SK-N-SH (cell line): ENCODE measurements at regions not wholly inside any gene's neighbourhood (a gene's known extent, or its start where the extent isn't known, plus 50 kb on each side); places are given as distances from the start of the nearest gene placed in this dataset.

Experiments
- CTCF ChIA-PET: fragments of 300-600, 350-600 bp; formaldehyde crosslinking; extraction: SDS; loops from one replicate; lab custom pipeline; 2021; lab: Yijun Ruan, JAX
- POLR2A ChIA-PET: fragments of 350-600 bp; sonication (Branson Sonifier 250); formaldehyde crosslinking; extraction: SDS; loops from one replicate; lab custom pipeline; 2020; ENCODE audit warnings: antibody characterized with exemption, inconsistent platforms; lab: Yijun Ruan, JAX
- DNase-seq: peaks from one replicate; pipeline ENCODE4 v3.0.0; 2012
- H2AFZ ChIP-seq: fragments of 200-600 bp; sonication (generic); 2 replicates; pipeline ENCODE4 v1.8.1; 2016; ENCODE audit warnings: antibody characterized with exemption, mild to moderate bottlenecking, low read depth
- H3F3A ChIP-seq: fragments of 200-600 bp; sonication (generic); replicated peaks from 2 replicates; pipeline ENCODE3; 2016; ENCODE audit warnings: antibody characterized with exemption, mild to moderate bottlenecking; ENCODE audit not compliant: insufficient read depth
- H3K27ac ChIP-seq, 2 experiments: fragments of 200-500 bp in 1 of 2; fragments of 200-600 bp in 1 of 2; sonication (Bioruptor generic) in 1 of 2; sonication (generic), shearing (Covaris generic) in 1 of 2; 2 replicates each; pipeline versions ENCODE4 v1.5.1 to v1.6.1; 2014 to 2016; ENCODE audit warnings: low read depth in 2 of 2, inconsistent platforms in 1 of 2, low read length in 1 of 2, mild to moderate bottlenecking in 1 of 2, mixed read lengths in 1 of 2
- H3K27me3 ChIP-seq: fragments of 200-600 bp; sonication (generic), shearing (Covaris generic); 2 replicates; pipeline ENCODE4 v1.6.1; 2016; ENCODE audit warnings: mixed run types; ENCODE audit not compliant: insufficient read depth
- H3K36me3 ChIP-seq, 2 experiments: fragments of 200-500 bp in 1 of 2; fragments of 200-600 bp in 1 of 2; sonication (Bioruptor generic) in 1 of 2; sonication (generic) in 1 of 2; replicated peaks in 1 of 2; 2 replicates each; pipeline versions ENCODE3 to v1.5.1; 2014 to 2016; ENCODE audit warnings: low read length in 1 of 2, mild to moderate bottlenecking in 1 of 2; ENCODE audit not compliant: insufficient read depth in 2 of 2, control insufficient read depth in 1 of 2
- H3K4me1 ChIP-seq, 2 experiments: fragments of 200-500 bp in 1 of 2; fragments of 200-600 bp in 1 of 2; sonication (Bioruptor generic) in 1 of 2; sonication (generic), shearing (Covaris generic) in 1 of 2; 2 replicates each; pipeline versions ENCODE4 v1.5.1 to v1.6.1; 2014 to 2016; ENCODE audit warnings: low read depth in 1 of 2, low read length in 1 of 2, mixed run types in 1 of 2; ENCODE audit not compliant: insufficient read depth in 2 of 2, control insufficient read depth in 1 of 2
- H3K4me2 ChIP-seq: fragments of 200-600 bp; sonication (generic), shearing (Covaris generic); 2 replicates; pipeline ENCODE4 v1.6.1; 2017; ENCODE audit warnings: mixed run types
- H3K4me3 ChIP-seq, 2 experiments: fragments of 200-500 bp in 1 of 2; fragments of 200-600 bp in 1 of 2; sonication (Bioruptor generic) in 1 of 2; sonication (generic), shearing (Covaris generic) in 1 of 2; 2 replicates each; pipeline versions ENCODE4 v1.5.1 to v1.8.1; 2014 to 2016; ENCODE audit warnings: low read depth in 2 of 2, inconsistent platforms in 1 of 2, low read length in 1 of 2, mild to moderate bottlenecking in 1 of 2, mixed read lengths in 1 of 2, moderate library complexity in 1 of 2
- H3K79me2 ChIP-seq: fragments of 200-600 bp; sonication (generic); 2 replicates; pipeline ENCODE4 v1.8.1; 2017; ENCODE audit warnings: mild to moderate bottlenecking; ENCODE audit not compliant: insufficient read depth
- H3K9ac ChIP-seq: fragments of 200-600 bp; sonication (generic); 2 replicates; pipeline ENCODE4 v1.6.1; 2017; ENCODE audit warnings: mixed run types
- H3K9me2 ChIP-seq: fragments of 200-600 bp; sonication (generic); 2 replicates; pipeline ENCODE4 v1.6.1; 2017; ENCODE audit warnings: mixed run types
- H3K9me3 ChIP-seq: fragments of 200-600 bp; sonication (generic); 2 replicates; pipeline ENCODE4 v1.6.1; 2017; ENCODE audit warnings: mixed run types, mild to moderate bottlenecking, moderate library complexity
- H4K20me1 ChIP-seq: fragments of 200-600 bp; sonication (generic); 2 replicates; pipeline ENCODE4 v1.6.1; 2017; ENCODE audit warnings: mild to moderate bottlenecking, mixed run types; ENCODE audit not compliant: insufficient read depth
- CHD2 ChIP-seq: fragments of 150-350 bp; IDR thresholded peaks from 2 replicates; pipeline ENCODE4 v1.6.1; 2018; ENCODE audit warnings: low read length; ENCODE audit not compliant: partially characterized antibody
- EP300 ChIP-seq, 2 experiments: IDR thresholded peaks; 2 replicates each; pipeline versions ENCODE4 v1.4.0 to v1.6.1; 2012; ENCODE audit warnings: borderline replicate concordance in 1 of 2, low read depth in 1 of 2, low read length in 1 of 2
- GABPA ChIP-seq: IDR thresholded peaks from 2 replicates; pipeline ENCODE4 v1.4.0; 2012; ENCODE audit warnings: low read depth, mild to moderate bottlenecking
- GATA2 ChIP-seq: sonication (generic); formaldehyde crosslinking; IDR thresholded peaks from 2 replicates; pipeline ENCODE4 v1.5.0; 2020; ENCODE audit warnings: mild to moderate bottlenecking, missing genetic modification reagents
- MXI1 ChIP-seq: IDR thresholded peaks from 2 replicates; pipeline ENCODE4 v1.6.1; 2012; ENCODE audit warnings: mild to moderate bottlenecking, low read depth, low read length, improper control_type of control experiment
- NRF1 ChIP-seq: IDR thresholded peaks from 2 replicates; pipeline ENCODE4 v1.6.1; 2012; ENCODE audit warnings: low read depth, mild to moderate bottlenecking, low read length
- PBX3 ChIP-seq: IDR thresholded peaks from 2 replicates; pipeline ENCODE4; 2012
- POLR2AphosphoS5 ChIP-seq: IDR thresholded peaks from 2 replicates; pipeline ENCODE4 v1.6.1; 2012; ENCODE audit warnings: low read depth, low read length
- RAD21 ChIP-seq: IDR thresholded peaks from 2 replicates; pipeline ENCODE4 v1.6.1; 2012; ENCODE audit warnings: mild to moderate bottlenecking, low read length
- RCOR1 ChIP-seq: fragments of 150-350 bp; IDR thresholded peaks from 2 replicates; pipeline ENCODE4 v1.6.1; 2017; ENCODE audit warnings: antibody characterized with exemption, low read length
- TCF12 ChIP-seq: IDR thresholded peaks from 2 replicates; pipeline ENCODE4 v1.4.0; 2012
- USF1 ChIP-seq: IDR thresholded peaks from 2 replicates; pipeline ENCODE4 v1.4.0; 2012; ENCODE audit warnings: low read depth, borderline replicate concordance
- YY1 ChIP-seq: IDR thresholded peaks from 2 replicates; pipeline ENCODE4 v1.4.0; 2012; ENCODE audit warnings: low read depth, mild to moderate bottlenecking
- WGBS: methylation state at CpG from one replicate; pipeline ENCODE4 v1.1.6; 2017; ENCODE audit warnings: low lambda C conversion rate; 5-methylcytosine and 5-hydroxymethylcytosine counted together
- TF ChIP-seq, protein P1 (sequence below): IDR thresholded peaks from 2 replicates; pipeline ENCODE4 v1.6.1; 2012; ENCODE audit warnings: mild to moderate bottlenecking, low read depth, low read length, moderate library complexity
- TF ChIP-seq, protein P2 (sequence below): fragments of 150-350 bp; IDR thresholded peaks from 2 replicates; pipeline ENCODE4 v1.6.1; 2017; ENCODE audit warnings: antibody characterized with exemption, low read length, low read depth, borderline replicate concordance
- TF ChIP-seq, protein P3 (sequence below): fragments of 150-350 bp; IDR thresholded peaks from 2 replicates; pipeline ENCODE4 v1.6.1; 2016; ENCODE audit warnings: mild to moderate bottlenecking, low read depth, low read length

GRCh38 chr14:95025941-95026340, 131.4 kb downstream of the DICER1 start (continued):
- TF ChIP-seq, protein P1, sequence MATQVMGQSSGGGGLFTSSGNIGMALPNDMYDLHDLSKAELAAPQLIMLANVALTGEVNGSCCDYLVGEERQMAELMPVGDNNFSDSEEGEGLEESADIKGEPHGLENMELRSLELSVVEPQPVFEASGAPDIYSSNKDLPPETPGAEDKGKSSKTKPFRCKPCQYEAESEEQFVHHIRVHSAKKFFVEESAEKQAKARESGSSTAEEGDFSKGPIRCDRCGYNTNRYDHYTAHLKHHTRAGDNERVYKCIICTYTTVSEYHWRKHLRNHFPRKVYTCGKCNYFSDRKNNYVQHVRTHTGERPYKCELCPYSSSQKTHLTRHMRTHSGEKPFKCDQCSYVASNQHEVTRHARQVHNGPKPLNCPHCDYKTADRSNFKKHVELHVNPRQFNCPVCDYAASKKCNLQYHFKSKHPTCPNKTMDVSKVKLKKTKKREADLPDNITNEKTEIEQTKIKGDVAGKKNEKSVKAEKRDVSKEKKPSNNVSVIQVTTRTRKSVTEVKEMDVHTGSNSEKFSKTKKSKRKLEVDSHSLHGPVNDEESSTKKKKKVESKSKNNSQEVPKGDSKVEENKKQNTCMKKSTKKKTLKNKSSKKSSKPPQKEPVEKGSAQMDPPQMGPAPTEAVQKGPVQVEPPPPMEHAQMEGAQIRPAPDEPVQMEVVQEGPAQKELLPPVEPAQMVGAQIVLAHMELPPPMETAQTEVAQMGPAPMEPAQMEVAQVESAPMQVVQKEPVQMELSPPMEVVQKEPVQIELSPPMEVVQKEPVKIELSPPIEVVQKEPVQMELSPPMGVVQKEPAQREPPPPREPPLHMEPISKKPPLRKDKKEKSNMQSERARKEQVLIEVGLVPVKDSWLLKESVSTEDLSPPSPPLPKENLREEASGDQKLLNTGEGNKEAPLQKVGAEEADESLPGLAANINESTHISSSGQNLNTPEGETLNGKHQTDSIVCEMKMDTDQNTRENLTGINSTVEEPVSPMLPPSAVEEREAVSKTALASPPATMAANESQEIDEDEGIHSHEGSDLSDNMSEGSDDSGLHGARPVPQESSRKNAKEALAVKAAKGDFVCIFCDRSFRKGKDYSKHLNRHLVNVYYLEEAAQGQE: no peak
- TF ChIP-seq TCF12 (no peak), PBX3 (no peak), GATA2 (no peak)

GRCh38 chr14:95025218-95025617, 132.1 kb downstream of the DICER1 start:
- H3K9me2 ChIP-seq: no peaks in the 10 kb centered on the region
- no peak for TF ChIP-seq USF1
- no peak for TF ChIP-seq CHD2
- TF ChIP-seq, protein P2, sequence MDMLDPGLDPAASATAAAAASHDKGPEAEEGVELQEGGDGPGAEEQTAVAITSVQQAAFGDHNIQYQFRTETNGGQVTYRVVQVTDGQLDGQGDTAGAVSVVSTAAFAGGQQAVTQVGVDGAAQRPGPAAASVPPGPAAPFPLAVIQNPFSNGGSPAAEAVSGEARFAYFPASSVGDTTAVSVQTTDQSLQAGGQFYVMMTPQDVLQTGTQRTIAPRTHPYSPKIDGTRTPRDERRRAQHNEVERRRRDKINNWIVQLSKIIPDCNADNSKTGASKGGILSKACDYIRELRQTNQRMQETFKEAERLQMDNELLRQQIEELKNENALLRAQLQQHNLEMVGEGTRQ: no peak
- TF ChIP-seq POLR2AphosphoS5: no peak
- TF ChIP-seq NRF1: no peak
- TF ChIP-seq, protein P3, sequence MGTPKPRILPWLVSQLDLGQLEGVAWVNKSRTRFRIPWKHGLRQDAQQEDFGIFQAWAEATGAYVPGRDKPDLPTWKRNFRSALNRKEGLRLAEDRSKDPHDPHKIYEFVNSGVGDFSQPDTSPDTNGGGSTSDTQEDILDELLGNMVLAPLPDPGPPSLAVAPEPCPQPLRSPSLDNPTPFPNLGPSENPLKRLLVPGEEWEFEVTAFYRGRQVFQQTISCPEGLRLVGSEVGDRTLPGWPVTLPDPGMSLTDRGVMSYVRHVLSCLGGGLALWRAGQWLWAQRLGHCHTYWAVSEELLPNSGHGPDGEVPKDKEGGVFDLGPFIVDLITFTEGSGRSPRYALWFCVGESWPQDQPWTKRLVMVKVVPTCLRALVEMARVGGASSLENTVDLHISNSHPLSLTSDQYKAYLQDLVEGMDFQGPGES: no peak
- TF ChIP-seq RAD21: no peak
- TF ChIP-seq MXI1: no peak
- no peak for TF ChIP-seq EP300 (IDR thresholded peaks at IDR 0.05; ENCODE audit: borderline replicate concordance in 1 of 2, low read depth in 1 of 2, low read length in 1 of 2)
- TF ChIP-seq GABPA: no peak
- no peak for TF ChIP-seq RCOR1
- TF ChIP-seq YY1: no peak
- no peak for TF ChIP-seq TCF12
- TF ChIP-seq, all 33 proteins: peak for 0
- no peak overlapping the region for H3K9ac ChIP-seq
- no peak overlapping the region for H3K27ac ChIP-seq
- ChIA-PET CTCF (no interaction called here), POLR2A (no interaction called here)
- no peaks in the 10 kb centered on the region for H3K36me3 ChIP-seq
- no peak overlapping the region for H2AFZ ChIP-seq
- WGBS: 24% methylated on average over 4 of the region's 4 CpGs
- no peaks in the 10 kb centered on the region for H3K79me2 ChIP-seq
- no peaks in the 10 kb centered on the region for H3F3A ChIP-seq
- H3K27me3 ChIP-seq: no peaks in the 10 kb centered on the region; the same call in 1 of the 2 replicates
- no peak overlapping the region for H3K4me2 ChIP-seq
- no peaks in the 10 kb centered on the region for H3K4me1 ChIP-seq
- no peaks in the 10 kb centered on the region for H4K20me1 ChIP-seq
- H3K9me3 ChIP-seq: no peaks in the 10 kb centered on the region
- no peak for DNase-seq
- no peak overlapping the region for H3K4me3 ChIP-seq
